PFSK-1 (cell line): ENCODE measurements at regions not wholly inside any gene's neighbourhood (a gene's known extent, or its start where the extent isn't known, plus 50 kb on each side); places are given as distances from the start of the nearest gene placed in this dataset.

ENCODE experiments used
- FOXP2 ChIP-seq: optimal IDR thresholded peaks from 2 replicates; pipeline ENCODE3; 2011; ENCODE audit warnings: borderline replicate concordance, control low read depth, inconsistent platforms; ENCODE audit not compliant: insufficient read depth; ENCODE audit errors: extremely low read length, extremely low read depth
- POLR2AphosphoS5 ChIP-seq: IDR thresholded peaks from 2 replicates; pipeline ENCODE4 v1.6.1; 2012; ENCODE audit warnings: low read depth, mild to moderate bottlenecking, control low read depth, low read length, moderate library complexity
- REST ChIP-seq, 2 experiments: IDR thresholded peaks; 2 replicates each; pipeline versions ENCODE4 v1.6.1 to v1.8.0; 2011 to 2012; ENCODE audit warnings: low read depth in 2 of 2, low read length in 2 of 2, control low read depth in 1 of 2, inconsistent platforms in 1 of 2, mild to moderate bottlenecking in 1 of 2, moderate library complexity in 1 of 2; ENCODE audit not compliant: insufficient read depth in 1 of 2
- SIN3A ChIP-seq: IDR thresholded peaks from 2 replicates; pipeline ENCODE4 v1.6.1; 2012; ENCODE audit warnings: mild to moderate bottlenecking, low read length, moderate library complexity, borderline replicate concordance; ENCODE audit not compliant: insufficient read depth
- TAF1 ChIP-seq: IDR thresholded peaks from 2 replicates; pipeline ENCODE4 v1.6.1; 2012; ENCODE audit warnings: low read length, control low read depth, borderline replicate concordance; ENCODE audit not compliant: insufficient read depth

DNA sequence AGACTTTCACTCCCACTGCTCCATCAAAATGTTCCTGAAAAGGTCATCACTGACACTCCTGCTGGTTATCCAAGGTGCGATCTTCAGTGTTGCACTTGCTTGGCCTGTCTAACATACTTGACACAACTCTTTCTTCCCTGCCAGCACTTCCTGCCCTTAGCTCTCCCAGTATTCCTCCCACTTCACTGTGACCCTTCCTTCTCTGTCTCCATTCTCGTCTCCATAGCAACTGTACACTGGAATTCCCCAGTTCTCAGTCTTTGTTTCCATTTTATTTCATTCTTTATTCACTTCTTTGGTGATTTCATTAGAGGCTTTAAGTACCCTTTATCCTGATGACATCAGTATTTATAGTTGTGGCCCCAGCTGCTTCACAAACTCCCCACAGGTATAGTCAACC, 333.0 kb downstream of the IRS1 start:
- TF ChIP-seq TAF1 (no peak), FOXP2 (no peak), SIN3A (no peak)

DNA sequence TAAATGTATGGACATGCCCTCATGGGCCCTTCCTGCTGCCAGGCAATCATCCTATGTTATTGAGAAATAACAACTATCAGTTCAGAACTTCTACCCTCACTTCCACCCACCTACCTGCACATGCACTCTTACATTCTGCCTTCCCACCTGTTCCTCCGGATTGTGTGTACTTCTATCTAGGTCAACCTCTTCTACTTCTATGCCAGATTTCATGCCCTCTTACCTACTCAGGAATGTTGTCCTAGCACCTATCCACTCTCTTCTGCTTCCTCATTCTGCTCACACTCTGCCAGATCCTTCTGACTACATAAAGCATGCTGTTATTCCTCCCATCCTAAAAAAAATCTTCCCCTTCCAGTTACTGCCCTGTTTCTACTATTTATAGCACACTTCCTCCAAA, 333.5 kb downstream of the IRS1 start:
- TF ChIP-seq SIN3A (no peak), FOXP2 (no peak), POLR2AphosphoS5 (no peak), REST (IDR thresholded peaks at IDR 0.05; ENCODE audit: insufficient read depth in 1 of 2, low read depth in 2 of 2, low read length in 2 of 2) (no peak), TAF1 (no peak)

GRCh38 chr2:226464380-226464779, 335.2 kb downstream of the IRS1 start:
- no peak for TF ChIP-seq REST (IDR thresholded peaks at IDR 0.05; ENCODE audit: insufficient read depth in 1 of 2, low read depth in 2 of 2, low read length in 2 of 2)
- no peak for TF ChIP-seq SIN3A
- TF ChIP-seq TAF1, result no peak
- TF ChIP-seq FOXP2, result no peak
- TF ChIP-seq POLR2AphosphoS5, result no peak

- TF ChIP-seq TAF1, result no peak
- TF ChIP-seq SIN3A, result no peak
- no peak for TF ChIP-seq REST (IDR thresholded peaks at IDR 0.05; ENCODE audit: insufficient read depth in 1 of 2, low read depth in 2 of 2, low read length in 2 of 2)
- TF ChIP-seq FOXP2, result no peak
- no peak for TF ChIP-seq POLR2AphosphoS5
Measured at GRCh38 chr2:226463154-226463553, 336.5 kb downstream of the IRS1 start.

DNA sequence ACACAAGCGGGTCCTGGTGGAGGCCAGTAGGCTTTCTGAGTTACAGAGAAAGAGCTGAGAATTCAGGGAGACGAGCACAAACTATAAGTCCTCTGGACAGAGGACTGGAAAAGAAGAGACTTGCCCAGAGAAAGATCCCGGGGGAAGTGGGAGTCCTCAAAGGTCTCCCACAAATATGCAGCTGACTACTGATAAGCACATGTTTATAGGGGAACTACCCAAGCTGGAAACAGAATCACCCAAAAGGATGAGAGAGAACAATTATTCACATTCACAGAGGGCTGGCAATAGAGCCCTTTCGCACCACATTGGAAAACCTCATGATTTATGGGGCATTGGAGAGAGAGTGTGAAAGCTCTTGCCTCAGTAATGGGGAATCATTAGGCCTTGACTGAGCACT, 337.6 kb downstream of the IRS1 start:
- TF ChIP-seq TAF1 (no peak), POLR2AphosphoS5 (no peak), SIN3A (no peak), FOXP2 (no peak), REST (IDR thresholded peaks at IDR 0.05; ENCODE audit: insufficient read depth in 1 of 2, low read depth in 2 of 2, low read length in 2 of 2) (no peak)
